ENCODE measurements at regions not wholly inside any gene's neighbourhood (a gene's known extent, or its start where the extent isn't known, plus 50 kb on each side); places are given as distances from the start of the nearest gene placed in this dataset.

- Histone ChIP-seq H3K27ac (ENCODE audit: control insufficient read depth, insufficient read depth, low read length) (no peak overlapping the region), H3K4me1 (ENCODE audit: control insufficient read depth, extremely low read depth, insufficient read depth, low read length) (no peaks in the 10 kb centered on the region), H3K79me2 (ENCODE audit: control insufficient read depth, insufficient read depth, low read length) (no peaks in the 10 kb centered on the region), H3K9ac (ENCODE audit: control insufficient read depth, extremely low read depth, insufficient read depth, low read length) (no peak overlapping the region), H4K20me1 (ENCODE audit: control insufficient read depth, extremely low read depth, insufficient read depth, low read length) (no peaks in the 10 kb centered on the region), H3K4me2 (ENCODE audit: control insufficient read depth, extremely low read depth, insufficient read depth, low read depth, low read length) (no peak overlapping the region), H3K9me3 (ENCODE audit: control insufficient read depth, low read depth, low read length) (no peaks in the 10 kb centered on the region), H3K9me1 (ENCODE audit: control insufficient read depth, extremely low read depth, insufficient read depth, low read length) (no peaks in the 10 kb centered on the region), H3K4me3 (ENCODE audit: control insufficient read depth in 2 of 3, extremely low read depth in 1 of 3, insufficient read depth in 2 of 3, low read depth in 1 of 3, low read length in 3 of 3) (no peak overlapping the region), H2AFZ (ENCODE audit: control insufficient read depth, low read length) (no peak overlapping the region), H3K27me3 (ENCODE audit: control insufficient read depth, extremely low read depth, insufficient read depth, low read length) (no peaks in the 10 kb centered on the region), H3K36me3 (ENCODE audit: control insufficient read depth in 2 of 2, extremely low read depth in 1 of 2, insufficient read depth in 2 of 2, low read length in 2 of 2) (no peaks in the 10 kb centered on the region)
- dilution Hi-C loops (cut with MboI; ENCODE audit: extremely low pct_ligation_motif_present, low sequenced_read_pairs), result no loop called here
- DNase-seq (ENCODE audit: low read depth, low spot score), result no peak
- TF ChIP-seq EZH2 (IDR thresholded peaks at IDR 0.05; ENCODE audit: low read length) (no peak), CTCF (optimal IDR thresholded peaks at IDR 0.05 in 1 of 3, IDR thresholded peaks at IDR 0.05 in 1 of 3, conservative IDR thresholded peaks at IDR 0.05 in 1 of 3; ENCODE audit: extremely low read depth in 1 of 3, insufficient read depth in 2 of 3, low read length in 3 of 3) (no peak)
- no peak for FAIRE-seq
These were observed 116.1 kb upstream of the DPT start for GRCh38 chr1:168845140-168845539.

- Histone ChIP-seq H3K79me2 (ENCODE audit: control insufficient read depth, insufficient read depth, low read length) (no peaks in the 10 kb centered on the region), H3K4me2 (ENCODE audit: control insufficient read depth, extremely low read depth, insufficient read depth, low read depth, low read length) (no peak overlapping the region), H2AFZ (ENCODE audit: control insufficient read depth, low read length) (no peak overlapping the region), H3K9me1 (ENCODE audit: control insufficient read depth, extremely low read depth, insufficient read depth, low read length) (no peaks in the 10 kb centered on the region), H3K27ac (ENCODE audit: control insufficient read depth, insufficient read depth, low read length) (no peak overlapping the region), H3K27me3 (ENCODE audit: control insufficient read depth, extremely low read depth, insufficient read depth, low read length) (no peaks in the 10 kb centered on the region), H3K9me3 (ENCODE audit: control insufficient read depth, low read depth, low read length) (no peaks in the 10 kb centered on the region), H3K4me3 (ENCODE audit: control insufficient read depth in 2 of 3, extremely low read depth in 1 of 3, insufficient read depth in 2 of 3, low read depth in 1 of 3, low read length in 3 of 3) (no peak overlapping the region), H3K36me3 (ENCODE audit: control insufficient read depth in 2 of 2, extremely low read depth in 1 of 2, insufficient read depth in 2 of 2, low read length in 2 of 2) (no peaks in the 10 kb centered on the region), H3K9ac (ENCODE audit: control insufficient read depth, extremely low read depth, insufficient read depth, low read length) (no peak overlapping the region), H4K20me1 (ENCODE audit: control insufficient read depth, extremely low read depth, insufficient read depth, low read length) (no peaks in the 10 kb centered on the region), H3K4me1 (ENCODE audit: control insufficient read depth, extremely low read depth, insufficient read depth, low read length) (no peaks in the 10 kb centered on the region)
- TF ChIP-seq EZH2 (IDR thresholded peaks at IDR 0.05; ENCODE audit: low read length), result no peak
- no peak for TF ChIP-seq CTCF (optimal IDR thresholded peaks at IDR 0.05 in 1 of 3, IDR thresholded peaks at IDR 0.05 in 1 of 3, conservative IDR thresholded peaks at IDR 0.05 in 1 of 3; ENCODE audit: extremely low read depth in 1 of 3, insufficient read depth in 2 of 3, low read length in 3 of 3)
- DNase-seq (ENCODE audit: low read depth, low spot score) (no peak), FAIRE-seq (no peak)
- dilution Hi-C loops (cut with MboI; ENCODE audit: extremely low pct_ligation_motif_present, low sequenced_read_pairs), result no loop called here
These were observed 119.0 kb upstream of the DPT start for GRCh38 chr1:168848051-168848450.

Measured in keratinocyte (primary cell).